PC-3 (cell line): ENCODE measurements at regions not wholly inside any gene's neighbourhood (a gene's known extent, or its start where the extent isn't known, plus 50 kb on each side); places are given as distances from the start of the nearest gene placed in this dataset.

ENCODE experiments used
- ATAC-seq: fragments of 200-7000 bp; cut with Tn5 transposase; 2 replicates; pipeline ENCODE4 v1.9.1; 2020; ENCODE audit warnings: mild to moderate bottlenecking, moderate library complexity
- BruUV-seq: library from RNA; stranded (reverse); fragments of 400-500 nt; replicated peaks from 2 replicates; lab custom pipeline; 2021; lab: Mats Ljungman, UMichigan
- CTCF ChIA-PET: fragments of 300-600 bp; sonication (Branson Sonifier 250); formaldehyde crosslinking; loops from one replicate; lab custom pipeline; 2022; ENCODE audit warnings: antibody characterized with exemption; lab: Charles Lee
- POLR2A ChIA-PET: fragments of 300-600 bp; sonication (Branson Sonifier 250); formaldehyde crosslinking; loops from one replicate; lab custom pipeline; 2022; ENCODE audit warnings: antibody characterized with exemption; ENCODE audit not compliant: unreplicated experiment; lab: Charles Lee
- DNase-seq: peaks from one replicate; pipeline ENCODE4 v3.0.0-alpha.2; 2015
- H2AFZ ChIP-seq: fragments of 300-600 bp; sonication (generic); 2 replicates; pipeline ENCODE4 v1.6.0; 2016; ENCODE audit warnings: antibody characterized with exemption, low read length
- H3F3A ChIP-seq: fragments of 300-600 bp; sonication (generic); one replicate; pipeline ENCODE4 v1.6.0; 2017; ENCODE audit warnings: antibody characterized with exemption, low read length, control low read depth, mild to moderate bottlenecking; ENCODE audit not compliant: unreplicated experiment
- H3K27ac ChIP-seq: fragments of 300-600 bp; sonication (generic); 2 replicates; pipeline ENCODE4 v1.5.1; 2016; ENCODE audit warnings: mild to moderate bottlenecking, low read length
- H3K27me3 ChIP-seq: fragments of 300-600 bp; sonication (generic); 2 replicates; pipeline ENCODE4 v1.6.1; 2016; ENCODE audit warnings: low read length, mixed read lengths
- H3K36me3 ChIP-seq: fragments of 300-600 bp; sonication (generic); 2 replicates; pipeline ENCODE4 v1.6.1; 2016; ENCODE audit warnings: low read depth, mixed run types, low read length, mixed read lengths
- H3K4me1 ChIP-seq: fragments of 300-600 bp; sonication (generic); 2 replicates; pipeline ENCODE4 v1.5.1; 2016; ENCODE audit warnings: low read length; ENCODE audit not compliant: insufficient read depth
- H3K4me2 ChIP-seq: fragments of 300-600 bp; sonication (generic); 2 replicates; pipeline ENCODE4 v1.6.0; 2016; ENCODE audit warnings: low read length
- H3K4me3 ChIP-seq: fragments of 300-600 bp; sonication (generic); 2 replicates; pipeline ENCODE4 v1.5.1; 2016; ENCODE audit warnings: mild to moderate bottlenecking, low read length, mixed read lengths
- H3K79me2 ChIP-seq: fragments of 300-600 bp; sonication (generic); 2 replicates; pipeline ENCODE4 v1.6.1; 2017; ENCODE audit warnings: low read length, mixed read lengths
- H3K9ac ChIP-seq: fragments of 300-600 bp; sonication (generic); 2 replicates; pipeline ENCODE4 v1.6.0; 2016; ENCODE audit warnings: mild to moderate bottlenecking, low read length
- H3K9me2 ChIP-seq: fragments of 300-600 bp; sonication (generic); replicated peaks from 2 replicates; pipeline ENCODE4 v1.6.1; 2016; ENCODE audit warnings: mixed run types, low read length, mixed read lengths
- H3K9me3 ChIP-seq: fragments of 300-600 bp; sonication (generic); 2 replicates; pipeline ENCODE4 v1.6.1; 2016; ENCODE audit warnings: low read length, mixed read lengths
- H4K20me1 ChIP-seq: fragments of 300-600 bp; sonication (generic); 2 replicates; pipeline ENCODE4 v1.6.1; 2016; ENCODE audit warnings: low read length, mixed read lengths
- EZH2 ChIP-seq: fragments of 300-600 bp; sonication (generic); IDR thresholded peaks from one replicate; pipeline ENCODE4 v1.6.1; 2017; ENCODE audit warnings: antibody characterized with exemption, mild to moderate bottlenecking, low read length; ENCODE audit not compliant: unreplicated experiment
- EZH2phosphoT487 ChIP-seq: fragments of 300-600 bp; sonication (generic); IDR thresholded peaks from 2 replicates; pipeline ENCODE4 v1.6.1; 2018; ENCODE audit warnings: mild to moderate bottlenecking, antibody characterized with exemption, low read length, borderline replicate concordance
- intact Hi-C: fragments of 100-400 bp; cut with micrococcal nuclease; formaldehyde crosslinking; loops from 2 replicates; pipeline ENCODE4 v1.9.0; 2023
- TF ChIP-seq, protein P1 (sequence below): fragments of 300-600 bp; sonication (generic); conservative IDR thresholded peaks from 2 replicates; pipeline ENCODE4 v1.5.1; 2017; ENCODE audit warnings: antibody characterized with exemption, low read depth, mild to moderate bottlenecking, low read length

DNA sequence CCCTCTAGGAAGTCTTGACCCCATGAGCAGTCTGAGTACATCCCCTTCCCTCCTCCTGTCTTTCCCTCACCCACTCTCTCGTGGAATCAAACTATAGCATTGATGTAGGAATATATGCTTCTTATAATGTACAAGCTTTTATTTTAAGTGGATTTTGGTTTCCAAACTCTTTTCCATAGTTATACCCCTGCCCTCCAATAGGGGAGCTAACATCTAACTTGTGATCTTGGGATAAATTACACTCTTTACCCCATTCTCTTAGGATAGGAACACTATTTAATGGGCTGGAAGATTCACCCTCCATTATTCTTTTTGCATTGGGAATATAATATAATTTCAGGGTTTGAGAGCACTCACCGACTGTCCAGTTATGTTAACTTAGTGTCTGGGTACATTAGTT is 465.9 kb downstream of the GATA3 start:
- no peaks in the 10 kb centered on the region for H3K36me3 ChIP-seq
- H3K9me3 ChIP-seq, result no peaks in the 10 kb centered on the region
- TF ChIP-seq EZH2, result no peak
- TF ChIP-seq, protein P1, sequence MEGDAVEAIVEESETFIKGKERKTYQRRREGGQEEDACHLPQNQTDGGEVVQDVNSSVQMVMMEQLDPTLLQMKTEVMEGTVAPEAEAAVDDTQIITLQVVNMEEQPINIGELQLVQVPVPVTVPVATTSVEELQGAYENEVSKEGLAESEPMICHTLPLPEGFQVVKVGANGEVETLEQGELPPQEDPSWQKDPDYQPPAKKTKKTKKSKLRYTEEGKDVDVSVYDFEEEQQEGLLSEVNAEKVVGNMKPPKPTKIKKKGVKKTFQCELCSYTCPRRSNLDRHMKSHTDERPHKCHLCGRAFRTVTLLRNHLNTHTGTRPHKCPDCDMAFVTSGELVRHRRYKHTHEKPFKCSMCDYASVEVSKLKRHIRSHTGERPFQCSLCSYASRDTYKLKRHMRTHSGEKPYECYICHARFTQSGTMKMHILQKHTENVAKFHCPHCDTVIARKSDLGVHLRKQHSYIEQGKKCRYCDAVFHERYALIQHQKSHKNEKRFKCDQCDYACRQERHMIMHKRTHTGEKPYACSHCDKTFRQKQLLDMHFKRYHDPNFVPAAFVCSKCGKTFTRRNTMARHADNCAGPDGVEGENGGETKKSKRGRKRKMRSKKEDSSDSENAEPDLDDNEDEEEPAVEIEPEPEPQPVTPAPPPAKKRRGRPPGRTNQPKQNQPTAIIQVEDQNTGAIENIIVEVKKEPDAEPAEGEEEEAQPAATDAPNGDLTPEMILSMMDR, result peak; percentile 32; the same call in 1 of the 2 replicates
- TF ChIP-seq EZH2phosphoT487, result no peak
- H2AFZ ChIP-seq, result no peak overlapping the region
- no peaks in the 10 kb centered on the region for H4K20me1 ChIP-seq
- no TSS peak for BruUV-seq
- H3K9ac ChIP-seq, result no peak overlapping the region
- no peak for DNase-seq
- peaks cover 19% of the 10 kb centered on the region for H3K27me3 ChIP-seq
- no peak overlapping the region for H3K4me3 ChIP-seq
- H3K4me1 ChIP-seq, result no peaks in the 10 kb centered on the region
- no peaks in the 10 kb centered on the region for H3K79me2 ChIP-seq
- no peak overlapping the region for H3K27ac ChIP-seq
- ATAC-seq, result no peak
- no peaks in the 10 kb centered on the region for H3F3A ChIP-seq
- ChIA-PET CTCF (no interaction called here), POLR2A (no interaction called here)
- no peak overlapping the region for H3K4me2 ChIP-seq
- intact Hi-C loops, result no loop called here
- H3K9me2 ChIP-seq, result no peaks in the 10 kb centered on the region

DNA sequence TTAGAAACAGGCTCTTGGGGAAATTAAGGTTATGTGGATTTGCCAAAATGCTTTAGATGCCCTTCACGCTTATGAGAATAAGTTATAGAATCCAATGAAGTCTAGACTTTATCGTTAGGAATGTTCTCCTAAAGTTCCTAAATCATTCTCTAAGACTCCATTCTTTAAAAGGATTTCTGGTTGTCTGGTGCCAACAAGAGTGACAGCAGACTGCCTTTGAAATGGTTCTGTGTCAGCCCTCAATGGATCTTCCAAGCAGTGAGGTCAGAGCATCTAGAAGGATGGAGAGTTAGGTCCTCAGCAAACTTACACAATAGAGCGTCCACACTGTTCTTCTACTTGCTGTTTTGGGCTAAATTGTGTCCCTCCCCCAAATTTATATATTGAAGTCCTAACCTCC is 473.3 kb downstream of the GATA3 start:
- Histone ChIP-seq H2AFZ (no peak overlapping the region), H3K4me3 (no peak overlapping the region), H3K27me3 (peaks cover 28% of the 10 kb centered on the region), H4K20me1 (no peaks in the 10 kb centered on the region), H3K4me2 (no peak overlapping the region), H3K79me2 (no peaks in the 10 kb centered on the region), H3F3A (no peaks in the 10 kb centered on the region), H3K9me2 (no peaks in the 10 kb centered on the region), H3K4me1 (no peaks in the 10 kb centered on the region), H3K36me3 (no peaks in the 10 kb centered on the region), H3K27ac (no peak overlapping the region), H3K9ac (no peak overlapping the region), H3K9me3 (no peaks in the 10 kb centered on the region)
- no peak for DNase-seq
- no peak for TF ChIP-seq EZH2
- BruUV-seq, result no TSS peak
- intact Hi-C loops, result no loop called here
- CTCF ChIA-PET, result interaction anchor here (0.5 kb wide), 1 partner anchor 96 kb away, joined by 4 read pairs; no protein-coding TSS in a partner anchor
- POLR2A ChIA-PET, result no interaction called here
- ATAC-seq, result no peak

DNA sequence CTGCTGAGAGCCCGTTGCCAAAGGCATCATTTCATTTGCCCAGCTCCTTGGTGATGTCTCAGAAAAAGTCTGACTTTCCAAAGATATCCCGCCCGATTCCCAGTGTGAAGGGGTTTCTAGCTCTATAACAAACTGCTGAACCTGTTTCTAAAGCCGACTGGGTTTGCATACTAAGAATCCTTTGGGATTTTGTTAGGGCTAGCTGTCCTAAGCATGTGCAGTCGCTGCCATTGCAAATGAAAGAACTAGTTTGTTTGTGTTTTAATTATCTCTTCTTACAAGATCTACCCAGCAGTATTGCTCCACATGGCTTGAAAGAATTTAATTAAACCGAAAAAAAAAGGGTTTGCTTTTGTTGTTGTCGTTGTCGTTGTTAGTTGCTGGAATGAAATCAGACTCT is 476.6 kb downstream of the GATA3 start:
- CTCF ChIA-PET, result no interaction called here
- H3K9me3 ChIP-seq, result no peaks in the 10 kb centered on the region
- H3K4me3 ChIP-seq, result no peak overlapping the region

More for the DNA sequence above, 476.6 kb downstream of the GATA3 start:
- Histone ChIP-seq H3K27me3 (peaks cover 51% of the 10 kb centered on the region), H3K9me2 (no peaks in the 10 kb centered on the region), H4K20me1 (no peaks in the 10 kb centered on the region), H3K79me2 (no peaks in the 10 kb centered on the region), H3K9ac (no peak overlapping the region), H3F3A (no peaks in the 10 kb centered on the region), H3K36me3 (no peaks in the 10 kb centered on the region), H2AFZ (0 out of 2 replicates have a peak overlapping the region, but pooled peaks have one; percentile 30), H3K4me2 (no peak overlapping the region), H3K27ac (no peak overlapping the region), H3K4me1 (no peaks in the 10 kb centered on the region)
- intact Hi-C loops, result no loop called here
- DNase-seq (no peak), ATAC-seq (no peak)
- no peak for TF ChIP-seq EZH2phosphoT487
- TF ChIP-seq, protein P1, result no peak
- no peak for TF ChIP-seq EZH2
- no TSS peak for BruUV-seq
- POLR2A ChIA-PET, result no interaction called here
